ENCODE measurements at regions not wholly inside any gene's neighbourhood (a gene's known extent, or its start where the extent isn't known, plus 50 kb on each side); places are given as distances from the start of the nearest gene placed in this dataset.

- DNase-seq = no peak
Measured at GRCh38 chr2:196318517-196319377, 147.4 kb upstream of the STK17B start.

GRCh38 chr2:196322973-196323810, 151.8 kb upstream of the STK17B start:
- no peak for DNase-seq

- DNase-seq = no peak
Measured at GRCh38 chr2:196324211-196324610, 152.8 kb upstream of the STK17B start.

- DNase-seq = no peak
Measured at GRCh38 chr2:196328088-196328680, 156.8 kb upstream of the STK17B start.

- no peak for DNase-seq
Measured at GRCh38 chr2:196329959-196330358, 158.6 kb upstream of the STK17B start.

DNA sequence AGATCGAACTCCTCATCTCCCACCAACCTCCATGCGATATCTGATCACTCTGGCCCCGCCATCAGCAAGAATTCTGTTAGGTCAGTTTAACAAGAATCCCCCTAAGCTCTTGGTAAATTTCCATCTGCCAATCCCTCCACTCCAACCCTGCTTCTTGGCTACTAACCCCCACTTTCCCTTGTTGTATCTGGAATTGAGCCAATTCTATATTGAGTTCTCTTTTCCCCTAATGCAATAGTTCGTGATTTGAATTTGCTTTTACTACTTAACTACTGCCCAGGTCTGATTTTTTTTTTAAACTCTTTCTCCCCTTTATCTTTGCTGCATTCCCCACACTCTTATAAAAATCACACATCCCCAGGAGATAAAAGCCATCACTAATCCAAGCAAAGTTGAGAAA, 159.3 kb upstream of the STK17B start:
- DNase-seq = peak; percentile 17

- DNase-seq = peak; percentile 85
Measured at GRCh38 chr2:196331143-196331542, 159.8 kb upstream of the STK17B start.

DNA sequence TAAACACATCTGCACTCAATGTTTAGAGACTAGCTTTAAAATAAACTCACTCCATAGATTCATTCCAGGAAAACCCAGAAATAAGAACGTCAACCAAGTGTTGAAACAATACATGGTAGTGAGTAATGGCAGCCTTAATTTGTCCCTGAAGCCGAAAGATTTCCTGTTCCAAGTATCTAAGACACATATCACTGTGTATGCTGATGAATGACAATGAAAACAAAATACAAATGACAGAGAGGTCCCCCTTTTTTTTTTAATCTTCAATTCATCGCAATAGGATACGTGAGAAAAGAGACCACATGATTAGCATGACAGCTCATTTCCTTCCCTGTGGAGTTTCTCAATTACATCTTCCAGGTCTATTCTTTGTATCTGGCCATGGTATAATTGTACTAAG, 160.5 kb upstream of the STK17B start:
- DNase-seq = peak; percentile 78

GRCh38 chr2:196333397-196333796, 162.0 kb upstream of the STK17B start:
- no peak for DNase-seq

- DNase-seq = no peak
Measured at GRCh38 chr2:196334710-196335109, 163.3 kb upstream of the STK17B start.

DNA sequence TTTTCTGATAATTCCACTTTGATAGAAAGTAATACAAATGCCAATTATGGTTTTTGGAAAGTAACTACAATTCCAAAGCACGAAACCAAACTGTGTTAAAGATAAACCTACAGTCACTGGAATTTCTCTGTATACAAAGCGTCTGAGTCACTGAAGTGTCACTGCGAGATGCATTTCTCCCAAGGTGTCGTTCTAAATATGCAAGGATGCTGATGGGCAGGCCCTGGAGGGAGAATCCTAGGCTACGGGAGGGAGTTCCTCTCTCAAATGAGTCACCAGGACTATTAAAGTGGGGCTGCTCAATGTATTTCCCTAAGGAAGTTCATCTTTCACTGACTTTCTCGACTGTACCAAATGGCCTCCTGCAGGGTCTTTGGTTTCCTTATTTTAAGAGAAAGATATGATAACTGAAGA, 163.8 kb upstream of the STK17B start:
- peak; percentile 60 for DNase-seq

DNA sequence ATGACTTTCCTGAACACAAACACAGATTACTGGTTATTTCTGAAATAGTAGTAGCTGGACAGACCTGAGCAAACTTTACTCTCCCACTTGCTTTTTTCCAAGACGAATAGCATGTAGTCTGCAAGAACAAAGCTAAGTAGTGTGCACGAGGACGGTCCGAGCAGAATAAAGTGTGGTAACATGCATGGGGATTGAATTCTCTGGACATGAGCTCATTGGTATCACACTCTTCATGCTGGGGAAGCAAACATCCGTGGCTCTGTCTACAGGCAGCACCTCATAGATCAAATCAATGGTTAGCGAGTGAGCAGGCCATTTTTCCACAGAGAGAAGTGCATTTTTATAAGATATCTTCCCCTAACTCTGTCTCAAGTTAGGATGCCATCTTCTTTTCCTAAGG, 164.8 kb upstream of the STK17B start:
- no peak for DNase-seq

GRCh38 chr2:196336715-196337114, 165.3 kb upstream of the STK17B start:
- no peak for DNase-seq

DNA sequence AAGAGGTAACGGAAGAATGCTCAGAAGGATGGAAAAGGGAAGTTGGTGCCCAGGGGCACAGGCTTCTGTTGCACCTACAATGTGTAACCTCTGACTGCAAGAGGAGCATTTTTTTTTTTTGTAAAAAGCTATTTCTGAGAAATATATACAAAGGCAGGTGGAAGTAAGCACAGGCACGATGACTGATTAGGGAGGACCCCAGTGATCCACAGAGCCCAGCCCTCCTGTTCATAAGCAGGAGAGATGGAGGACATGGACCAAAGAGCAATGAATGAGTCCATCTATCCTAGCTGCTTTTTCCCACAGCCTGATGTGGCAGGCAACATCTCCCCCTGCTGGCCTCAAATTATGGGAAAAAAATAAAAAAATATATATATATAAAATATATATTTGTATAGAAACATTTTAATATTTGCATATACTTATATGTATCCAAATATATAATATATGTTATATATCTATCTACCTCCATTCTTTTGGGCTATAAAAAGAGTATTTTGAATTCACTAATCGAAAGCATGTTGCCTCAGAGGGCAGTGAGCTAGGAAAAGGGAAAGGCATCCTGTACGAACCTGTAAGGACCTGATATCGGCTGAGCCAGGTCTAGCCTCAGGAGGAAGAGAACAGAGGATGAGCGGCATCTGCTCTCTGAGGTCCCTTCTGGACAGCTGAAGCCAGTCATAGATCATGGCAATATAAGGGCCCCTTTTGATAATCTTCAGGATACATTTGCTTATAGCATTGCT, 166.0 kb upstream of the STK17B start:
- DNase-seq = peak; percentile 67

DNA sequence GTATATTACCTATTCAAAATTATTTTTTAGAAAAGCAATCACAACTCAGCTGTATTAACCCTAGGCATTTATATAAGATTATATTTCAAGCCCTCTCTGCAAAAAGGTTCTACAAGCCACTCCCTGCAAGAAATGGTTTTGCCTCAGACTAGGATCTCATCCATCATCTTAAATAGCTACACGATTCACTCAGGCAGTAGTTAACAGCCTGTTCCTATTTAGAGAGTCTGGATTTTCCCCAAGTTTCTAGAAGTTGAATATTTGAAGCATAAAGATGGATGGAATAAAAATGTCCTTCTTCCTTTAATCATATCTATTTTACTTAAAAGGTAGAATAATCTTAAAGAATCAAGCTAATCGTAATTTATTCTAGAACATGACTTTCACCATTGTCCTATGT, 167.1 kb upstream of the STK17B start:
- no peak for DNase-seq

GRCh38 chr2:196341277-196341841, 170.0 kb upstream of the STK17B start:
- no peak for DNase-seq

DNA sequence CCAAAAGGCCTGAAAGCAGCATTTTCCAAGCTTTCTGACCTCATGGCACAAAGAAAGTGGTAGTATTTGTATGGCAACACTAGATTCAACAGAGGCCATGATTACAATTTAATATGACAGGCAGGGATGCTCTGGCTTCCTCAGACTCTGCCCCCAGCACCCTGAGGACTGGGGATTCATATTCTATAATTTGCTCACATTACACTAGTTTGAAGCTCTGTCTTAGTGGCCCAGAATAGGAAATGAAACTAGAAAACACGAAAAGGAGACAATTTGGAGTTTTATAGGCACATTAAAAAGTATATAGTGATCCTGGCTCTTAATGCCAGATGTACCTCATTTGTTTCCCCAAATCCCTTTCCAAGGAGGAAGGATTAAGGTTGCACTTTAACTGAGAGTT, 173.0 kb upstream of the STK17B start:
- DNase-seq = no peak

- no peak for DNase-seq
Measured at GRCh38 chr2:196353717-196354116, 182.3 kb upstream of the STK17B start.

GRCh38 chr2:196354186-196354585, 182.8 kb upstream of the STK17B start:
- no peak for DNase-seq

DNA sequence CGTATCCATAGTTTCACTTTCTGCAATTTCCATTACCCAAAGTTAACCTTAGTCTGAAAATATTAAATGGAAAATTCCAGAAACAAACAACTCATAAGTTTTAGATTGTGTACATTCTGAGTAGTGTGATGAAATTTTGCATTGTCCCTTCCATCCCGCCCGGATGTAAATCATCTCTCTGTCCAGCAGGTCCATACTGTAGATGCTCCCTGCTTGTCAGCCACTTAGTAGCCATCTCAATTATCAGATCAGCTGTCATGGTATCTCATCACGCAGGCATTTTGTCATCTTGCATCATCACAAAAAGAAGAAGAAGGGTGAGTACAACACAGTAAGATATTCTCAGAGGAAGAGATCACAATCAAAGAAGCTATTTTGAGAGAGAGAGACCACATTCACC, 185.0 kb upstream of the STK17B start:
- DNase-seq = no peak

DNA sequence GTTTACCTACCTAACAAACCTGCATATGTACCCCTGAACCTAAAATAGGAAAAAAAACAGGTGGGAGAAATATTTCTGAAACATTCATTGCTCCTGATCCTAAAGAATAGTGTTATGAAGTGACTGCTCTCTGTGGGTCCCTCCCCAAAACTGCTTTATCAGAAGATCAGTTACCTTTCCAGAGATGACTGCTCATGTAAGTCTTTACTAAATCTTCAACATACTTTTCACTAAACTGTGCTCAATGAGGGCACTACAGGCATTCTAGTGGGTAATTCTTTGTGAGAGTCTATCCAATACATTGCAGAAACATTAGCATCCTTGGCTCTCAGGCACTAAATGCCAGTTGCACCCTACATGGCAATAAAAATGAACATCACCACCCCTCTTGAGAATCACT, 189.3 kb upstream of the STK17B start:
- DNase-seq = no peak

DNA sequence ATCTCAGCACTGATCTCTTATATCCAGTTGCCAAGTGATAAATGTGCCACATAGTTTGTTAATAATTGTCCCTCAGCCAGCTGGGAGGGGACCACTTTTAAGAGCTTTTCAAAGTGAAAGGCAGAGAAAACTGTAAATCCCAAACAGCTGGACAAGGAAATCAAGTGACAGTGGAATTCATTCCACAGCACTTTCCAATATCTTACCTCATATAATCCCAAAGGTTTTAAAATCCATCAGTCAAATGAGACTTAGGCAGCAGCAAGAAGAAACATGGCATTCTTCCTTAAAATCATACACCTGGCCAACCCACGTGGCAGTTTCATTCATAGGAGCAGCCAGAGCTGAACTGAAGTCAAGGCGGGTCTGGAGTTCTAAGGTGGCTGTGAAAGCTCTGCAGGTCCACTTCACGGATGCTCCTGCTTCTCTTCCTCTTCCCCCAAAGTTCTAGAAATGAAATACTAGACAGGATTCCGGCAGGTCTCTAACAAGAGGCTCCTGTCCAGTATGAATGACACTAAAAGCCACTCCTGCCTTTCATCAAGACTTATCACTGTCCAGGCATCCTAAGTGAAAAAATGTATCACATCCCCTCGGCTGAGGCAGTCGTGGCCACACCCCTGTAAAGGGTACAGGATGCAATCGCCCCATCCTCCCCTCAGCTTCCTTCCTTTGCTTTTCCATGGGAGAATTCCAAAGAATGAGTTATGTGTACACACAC, 190.4 kb upstream of the STK17B start:
- DNase-seq = peak; percentile 91
